T-helper 1 cell (primary cell): ENCODE measurements at regions not wholly inside any gene's neighbourhood (a gene's known extent, or its start where the extent isn't known, plus 50 kb on each side); places are given as distances from the start of the nearest gene placed in this dataset.
"Not testable (repeated sequence)": the region's sequence is repeated elsewhere in the genome, so short reads cannot be mapped to it uniquely, and the experiment has no call there.

ENCODE experiments used
- DNase-seq, 5 donors: peaks; one replicate each; pipeline ENCODE4 v3.0.0-alpha.2; 2012 to 2020

GRCh38 chr4:19193274-19193981, 1058.3 kb upstream of the SLIT2 start:
- no peak for DNase-seq

- no peak for DNase-seq
These were observed 1059.6 kb upstream of the SLIT2 start for GRCh38 chr4:19191979-19192650.

GRCh38 chr4:19187691-19188090, 1064.0 kb upstream of the SLIT2 start:
- DNase-seq: no peak

- no peak for DNase-seq
These were observed 1064.6 kb upstream of the SLIT2 start for GRCh38 chr4:19187096-19187495.

GRCh38 chr4:19181631-19182030, 1070.1 kb upstream of the SLIT2 start:
- DNase-seq: not testable (repeated sequence)

- no peak for DNase-seq
These were observed 1072.9 kb upstream of the SLIT2 start for GRCh38 chr4:19178835-19179234.

- DNase-seq: no peak
These were observed 1074.1 kb upstream of the SLIT2 start for GRCh38 chr4:19177616-19178015.

- no peak for DNase-seq
These were observed 1079.9 kb upstream of the SLIT2 start for GRCh38 chr4:19171832-19172231.

- DNase-seq: no peak
These were observed 1084.4 kb upstream of the SLIT2 start for GRCh38 chr4:19167311-19167710.

GRCh38 chr4:19164334-19164733, 1087.4 kb upstream of the SLIT2 start:
- DNase-seq: no peak

- DNase-seq: no peak
These were observed 1091.8 kb upstream of the SLIT2 start for GRCh38 chr4:19159874-19160273.

- no peak for DNase-seq
These were observed 1093.4 kb upstream of the SLIT2 start for GRCh38 chr4:19158107-19158809.

GRCh38 chr4:19156786-19157185, 1094.9 kb upstream of the SLIT2 start:
- no peak for DNase-seq

- DNase-seq: no peak
These were observed 1096.1 kb upstream of the SLIT2 start for GRCh38 chr4:19155568-19155967.

GRCh38 chr4:19154267-19154666, 1097.4 kb upstream of the SLIT2 start:
- not testable (repeated sequence) for DNase-seq

GRCh38 chr4:19152264-19152663, 1099.4 kb upstream of the SLIT2 start:
- no peak for DNase-seq

- no peak for DNase-seq
These were observed 1100.0 kb upstream of the SLIT2 start for GRCh38 chr4:19151684-19152083.

GRCh38 chr4:19146038-19146437, 1105.7 kb upstream of the SLIT2 start:
- DNase-seq: no peak

- no peak for DNase-seq
These were observed 1114.5 kb upstream of the LCORL start for GRCh38 chr4:19135895-19136633.

- no peak for DNase-seq
These were observed 1113.1 kb upstream of the LCORL start for GRCh38 chr4:19134685-19135084.

GRCh38 chr4:19133315-19133714, 1111.8 kb upstream of the LCORL start:
- no peak for DNase-seq

- no peak for DNase-seq
These were observed 1109.3 kb upstream of the LCORL start for GRCh38 chr4:19130866-19131265.

GRCh38 chr4:19128176-19128575, 1106.6 kb upstream of the LCORL start:
- no peak for DNase-seq
